ENCODE measurements at regions not wholly inside any gene's neighbourhood (a gene's known extent, or its start where the extent isn't known, plus 50 kb on each side); places are given as distances from the start of the nearest gene placed in this dataset.
"Not testable (repeated sequence)": the region's sequence is repeated elsewhere in the genome, so short reads cannot be mapped to it uniquely, and the experiment has no call there.

GRCh38 chr11:90698238-90698637 lies 475.4 kb upstream of the CHORDC1 start:
- H2AK5ac ChIP-seq (ENCODE audit: low read length, severe bottlenecking) = no peak overlapping the region
- H3K14ac ChIP-seq (ENCODE audit: low read length in 2 of 2) = no peak overlapping the region
- DNase-seq = no peak
- H3K4me1 ChIP-seq (ENCODE audit: control insufficient read depth, insufficient read depth, low read depth, low read length) = no peaks in the 10 kb centered on the region
- no peak overlapping the region for H2AFZ ChIP-seq (ENCODE audit: low read depth, low read length)
- no peak overlapping the region for H3K4ac ChIP-seq (ENCODE audit: low read depth in 1 of 2, low read length in 2 of 2)
- H4K8ac ChIP-seq (ENCODE audit: low read length) = no peak overlapping the region
- no peaks in the 10 kb centered on the region for H3K79me1 ChIP-seq (replicated peaks; ENCODE audit: low read length, poor library complexity, severe bottlenecking)
- no peak overlapping the region for H3K27ac ChIP-seq (ENCODE audit: low read length, poor library complexity, severe bottlenecking)
- H3K18ac ChIP-seq (ENCODE audit: low read depth in 1 of 2, low read length in 2 of 2) = no peak overlapping the region
- no peaks in the 10 kb centered on the region for H3K27me3 ChIP-seq (ENCODE audit: control insufficient read depth in 1 of 2, insufficient read depth in 1 of 2, low read length in 2 of 2)
- H3K36me3 ChIP-seq (ENCODE audit: control insufficient read depth in 1 of 2, insufficient read depth in 2 of 2, low read depth in 1 of 2, low read length in 2 of 2) = no peaks in the 10 kb centered on the region
- no peak overlapping the region for H4K91ac ChIP-seq (ENCODE audit: low read length)
- no peak overlapping the region for H2BK120ac ChIP-seq (ENCODE audit: low read depth, low read length)
- H3K4me2 ChIP-seq (ENCODE audit: low read length, poor library complexity, severe bottlenecking) = no peak overlapping the region
- H3K9ac ChIP-seq (ENCODE audit: low read length) = no peak overlapping the region
- no peak overlapping the region for H3K23ac ChIP-seq (ENCODE audit: low read length in 2 of 2)
- H2BK12ac ChIP-seq (ENCODE audit: low read length in 2 of 2) = no peak overlapping the region
- no peak overlapping the region for H2BK15ac ChIP-seq (ENCODE audit: low read depth, poor library complexity, severe bottlenecking)
- no peak overlapping the region for H2BK5ac ChIP-seq (ENCODE audit: low read depth, low read length, poor library complexity, severe bottlenecking)
- H3K9me3 ChIP-seq (ENCODE audit: control insufficient read depth, low read length) = peaks cover 8% of the 10 kb centered on the region
- no peak overlapping the region for H3K4me3 ChIP-seq (ENCODE audit: insufficient read depth in 1 of 2, low read depth in 1 of 2, low read length in 2 of 2)

GRCh38 chr11:90675496-90675895 lies 452.6 kb upstream of the CHORDC1 start:
- H2AK5ac ChIP-seq (ENCODE audit: low read length, severe bottlenecking); H3K9me3 ChIP-seq (ENCODE audit: control insufficient read depth, low read length): not testable (repeated sequence)
- 62% methylated on average over 1 of the region's 1 CpG for WGBS

DNA sequence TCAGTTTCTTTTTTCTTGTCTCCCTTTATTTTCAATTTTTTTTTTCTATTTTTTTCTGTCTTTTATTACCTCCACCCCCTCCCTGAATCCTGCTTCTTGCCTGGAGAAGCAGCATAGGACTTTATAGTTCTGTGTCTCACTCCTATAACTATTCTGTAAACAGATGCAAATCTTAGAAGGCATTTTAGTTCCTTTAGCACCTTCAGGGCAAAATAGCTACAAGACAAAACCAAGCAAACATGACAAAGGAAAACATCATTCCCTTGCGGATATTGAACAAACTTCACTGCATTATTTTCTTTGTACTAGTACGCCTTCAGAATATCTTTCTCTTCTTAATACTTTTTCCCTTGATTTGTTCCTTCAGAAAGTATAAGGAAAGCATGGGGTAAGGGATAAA lies 446.2 kb upstream of the CHORDC1 start:
- H3K18ac ChIP-seq (ENCODE audit: low read depth in 1 of 2, low read length in 2 of 2) = no peak overlapping the region
- H2BK15ac ChIP-seq (ENCODE audit: low read depth, poor library complexity, severe bottlenecking) = no peak overlapping the region
- no peaks in the 10 kb centered on the region for H3K4me1 ChIP-seq (ENCODE audit: control insufficient read depth, insufficient read depth, low read depth, low read length)
- H3K27ac ChIP-seq (ENCODE audit: low read length, poor library complexity, severe bottlenecking) = no peak overlapping the region
- H3K27me3 ChIP-seq (ENCODE audit: control insufficient read depth in 1 of 2, insufficient read depth in 1 of 2, low read length in 2 of 2) = no peaks in the 10 kb centered on the region
- no peak overlapping the region for H3K23ac ChIP-seq (ENCODE audit: low read length in 2 of 2)
- H2BK120ac ChIP-seq (ENCODE audit: low read depth, low read length) = no peak overlapping the region
- no peak overlapping the region for H3K4ac ChIP-seq (ENCODE audit: low read depth in 1 of 2, low read length in 2 of 2)
- no peak overlapping the region for H4K8ac ChIP-seq (ENCODE audit: low read length)
- WGBS = 100% methylated on average over 1 of the region's 2 CpGs
- no peak overlapping the region for H3K14ac ChIP-seq (ENCODE audit: low read length in 2 of 2)
- no peak for DNase-seq
- H3K9ac ChIP-seq (ENCODE audit: low read length) = no peak overlapping the region
- H2AFZ ChIP-seq (ENCODE audit: low read depth, low read length) = no peak overlapping the region
- H3K4me3 ChIP-seq (ENCODE audit: insufficient read depth in 1 of 2, low read depth in 1 of 2, low read length in 2 of 2) = no peak overlapping the region
- peaks cover 3% of the 10 kb centered on the region for H3K9me3 ChIP-seq (ENCODE audit: control insufficient read depth, low read length)
- H4K91ac ChIP-seq (ENCODE audit: low read length) = no peak overlapping the region
- H2BK12ac ChIP-seq (ENCODE audit: low read length in 2 of 2) = no peak overlapping the region
- no peaks in the 10 kb centered on the region for H3K79me1 ChIP-seq (replicated peaks; ENCODE audit: low read length, poor library complexity, severe bottlenecking)
- H3K36me3 ChIP-seq (ENCODE audit: control insufficient read depth in 1 of 2, insufficient read depth in 2 of 2, low read depth in 1 of 2, low read length in 2 of 2) = no peaks in the 10 kb centered on the region
- no peak overlapping the region for H2BK5ac ChIP-seq (ENCODE audit: low read depth, low read length, poor library complexity, severe bottlenecking)
- H3K4me2 ChIP-seq (ENCODE audit: low read length, poor library complexity, severe bottlenecking) = no peak overlapping the region
- no peak overlapping the region for H2AK5ac ChIP-seq (ENCODE audit: low read length, severe bottlenecking)

More at GRCh38 chr11:90675496-90675895, 452.6 kb upstream of the CHORDC1 start:
- H3K4me1 ChIP-seq (ENCODE audit: control insufficient read depth, insufficient read depth, low read depth, low read length); H2BK12ac ChIP-seq (ENCODE audit: low read length in 2 of 2); H3K18ac ChIP-seq (ENCODE audit: low read depth in 1 of 2, low read length in 2 of 2); H3K14ac ChIP-seq (ENCODE audit: low read length in 2 of 2); H3K4me2 ChIP-seq (ENCODE audit: low read length, poor library complexity, severe bottlenecking); DNase-seq; H2AFZ ChIP-seq (ENCODE audit: low read depth, low read length); H2BK120ac ChIP-seq (ENCODE audit: low read depth, low read length); H3K23ac ChIP-seq (ENCODE audit: low read length in 2 of 2); H4K8ac ChIP-seq (ENCODE audit: low read length); H3K4ac ChIP-seq (ENCODE audit: low read depth in 1 of 2, low read length in 2 of 2); H3K4me3 ChIP-seq (ENCODE audit: insufficient read depth in 1 of 2, low read depth in 1 of 2, low read length in 2 of 2); H3K79me1 ChIP-seq (replicated peaks; ENCODE audit: low read length, poor library complexity, severe bottlenecking); H3K9ac ChIP-seq (ENCODE audit: low read length); H2BK5ac ChIP-seq (ENCODE audit: low read depth, low read length, poor library complexity, severe bottlenecking); H4K91ac ChIP-seq (ENCODE audit: low read length); H2BK15ac ChIP-seq (ENCODE audit: low read depth, poor library complexity, severe bottlenecking); H3K27ac ChIP-seq (ENCODE audit: low read length, poor library complexity, severe bottlenecking); H3K36me3 ChIP-seq (ENCODE audit: control insufficient read depth in 1 of 2, insufficient read depth in 2 of 2, low read depth in 1 of 2, low read length in 2 of 2); H3K27me3 ChIP-seq (ENCODE audit: control insufficient read depth in 1 of 2, insufficient read depth in 1 of 2, low read length in 2 of 2): not testable (repeated sequence)

- Histone ChIP-seq H3K4ac (ENCODE audit: low read depth in 1 of 2, low read length in 2 of 2) (no peak overlapping the region), H3K4me3 (ENCODE audit: insufficient read depth in 1 of 2, low read depth in 1 of 2, low read length in 2 of 2) (no peak overlapping the region), H3K27ac (ENCODE audit: low read length, poor library complexity, severe bottlenecking) (no peak overlapping the region), H3K18ac (ENCODE audit: low read depth in 1 of 2, low read length in 2 of 2) (no peak overlapping the region), H2BK120ac (ENCODE audit: low read depth, low read length) (no peak overlapping the region), H4K8ac (ENCODE audit: low read length) (no peak overlapping the region), H2AFZ (ENCODE audit: low read depth, low read length) (no peak overlapping the region), H3K79me1 (replicated peaks; ENCODE audit: low read length, poor library complexity, severe bottlenecking) (no peaks in the 10 kb centered on the region), H3K23ac (ENCODE audit: low read length in 2 of 2) (no peak overlapping the region), H3K9me3 (ENCODE audit: control insufficient read depth, low read length) (peaks cover 3% of the 10 kb centered on the region), H2AK5ac (ENCODE audit: low read length, severe bottlenecking) (no peak overlapping the region), H3K36me3 (ENCODE audit: control insufficient read depth in 1 of 2, insufficient read depth in 2 of 2, low read depth in 1 of 2, low read length in 2 of 2) (no peaks in the 10 kb centered on the region), H3K14ac (ENCODE audit: low read length in 2 of 2) (no peak overlapping the region), H3K9ac (ENCODE audit: low read length) (no peak overlapping the region), H2BK12ac (ENCODE audit: low read length in 2 of 2) (no peak overlapping the region), H3K4me1 (ENCODE audit: control insufficient read depth, insufficient read depth, low read depth, low read length) (no peaks in the 10 kb centered on the region), H2BK5ac (ENCODE audit: low read depth, low read length, poor library complexity, severe bottlenecking) (no peak overlapping the region), H2BK15ac (ENCODE audit: low read depth, poor library complexity, severe bottlenecking) (no peak overlapping the region), H3K27me3 (ENCODE audit: control insufficient read depth in 1 of 2, insufficient read depth in 1 of 2, low read length in 2 of 2) (no peaks in the 10 kb centered on the region), H4K91ac (ENCODE audit: low read length) (no peak overlapping the region), H3K4me2 (ENCODE audit: low read length, poor library complexity, severe bottlenecking) (no peak overlapping the region)
- DNase-seq = no peak
Measured at GRCh38 chr11:90668502-90668901, 445.7 kb upstream of the CHORDC1 start.

All from mesenchymal stem cell (in vitro differentiated cells and primary cell).